CD8-positive, alpha-beta memory T cell (primary cell): ENCODE measurements at regions not wholly inside any gene's neighbourhood (a gene's known extent, or its start where the extent isn't known, plus 50 kb on each side); places are given as distances from the start of the nearest gene placed in this dataset.
A peak's percentile ranks its signal among the peaks of the same experiment; 100 is the strongest.

Source experiments
- CTCF ChIA-PET: fragments of 350-600 bp; sonication (Branson Sonifier 250); formaldehyde crosslinking; loops from one replicate; lab custom pipeline; 2021; ENCODE audit warnings: antibody characterized with exemption; lab: Charles Lee
- POLR2A ChIA-PET: fragments of 350-600 bp; sonication (Branson Sonifier 250); formaldehyde crosslinking; loops from one replicate; lab custom pipeline; 2021; ENCODE audit warnings: antibody characterized with exemption; lab: Charles Lee
- DNase-seq, 5 donors: peaks; one replicate each; pipeline versions ENCODE4 v3.0.0 to v3.0.0-alpha.2; 2020 to 2022; ENCODE audit warnings: mixed read lengths in 1 of 5
- H3K27ac ChIP-seq: one replicate; pipeline ENCODE4 v1.7.0; 2013; ENCODE audit warnings: low read depth, mild to moderate bottlenecking, low read length, moderate library complexity
- H3K27me3 ChIP-seq: 2 replicates; pipeline ENCODE4 v1.7.0; 2013; ENCODE audit warnings: low read length, mild to moderate bottlenecking; ENCODE audit not compliant: insufficient read depth, poor library complexity, severe bottlenecking
- H3K36me3 ChIP-seq: 2 replicates; pipeline ENCODE4 v1.7.0; 2013; ENCODE audit warnings: mild to moderate bottlenecking, low read length, moderate library complexity; ENCODE audit not compliant: insufficient read depth
- H3K4me1 ChIP-seq: 2 replicates; pipeline ENCODE4 v1.7.0; 2013; ENCODE audit warnings: mild to moderate bottlenecking, low read length, moderate library complexity; ENCODE audit not compliant: insufficient read depth
- H3K4me3 ChIP-seq: 2 replicates; pipeline ENCODE4 v1.7.0; 2013; ENCODE audit warnings: mild to moderate bottlenecking, low read length
- H3K9me3 ChIP-seq: 2 replicates; pipeline ENCODE4 v1.7.0; 2013; ENCODE audit warnings: mild to moderate bottlenecking, low read length
- H3K27ac Mint-ChIP-seq, 8 donors: one replicate each; pipeline ENCODE4 v1.8.0; 2020 to 2021; ENCODE audit warnings: mixed read lengths in 8 of 8, mild to moderate bottlenecking in 6 of 8, inconsistent platforms in 3 of 8, moderate library complexity in 3 of 8
- H3K27me3 Mint-ChIP-seq, 2 donors: one replicate each; pipeline ENCODE4 v1.8.0; 2020 to 2021; ENCODE audit warnings: mixed read lengths in 2 of 2, mild to moderate bottlenecking in 1 of 2, moderate library complexity in 1 of 2
- H3K36me3 Mint-ChIP-seq, 3 donors: one replicate each; pipeline ENCODE4 v1.8.0; 2020 to 2021; ENCODE audit warnings: mixed read lengths in 3 of 3, inconsistent platforms in 1 of 3, mild to moderate bottlenecking in 1 of 3
- H3K4me1 Mint-ChIP-seq, 3 donors: one replicate each; pipeline ENCODE4 v1.8.0; 2020 to 2021; ENCODE audit warnings: mixed read lengths in 3 of 3, inconsistent platforms in 1 of 3, mild to moderate bottlenecking in 1 of 3
- H3K4me3 Mint-ChIP-seq, 7 donors: one replicate each; pipeline ENCODE4 v1.8.0; 2020 to 2021; ENCODE audit warnings: mixed read lengths in 7 of 7, mild to moderate bottlenecking in 6 of 7, moderate library complexity in 4 of 7, inconsistent platforms in 2 of 7
- H3K9me3 Mint-ChIP-seq, 5 donors: one replicate each; pipeline ENCODE4 v1.8.0; 2020 to 2022; ENCODE audit warnings: mixed read lengths in 5 of 5, mild to moderate bottlenecking in 3 of 5, moderate library complexity in 2 of 5, inconsistent platforms in 1 of 5

GRCh38 chr18:72100465-72101004 lies 443.6 kb downstream of the CBLN2 start:
- H3K4me3 Mint-ChIP-seq, result no peak overlapping the region
- peaks cover 0 to 2% of the 10 kb centered on the region in 2 donors for H3K27me3 Mint-ChIP-seq
- Histone ChIP-seq H3K27me3 (no peaks in the 10 kb centered on the region), H3K9me3 (no peaks in the 10 kb centered on the region), H3K27ac (no peak overlapping the region), H3K36me3 (no peaks in the 10 kb centered on the region), H3K4me3 (no peak overlapping the region), H3K4me1 (no peaks in the 10 kb centered on the region)
- peaks cover 0 to 30% (median 11%) of the 10 kb centered on the region in 5 donors for H3K9me3 Mint-ChIP-seq
- CTCF ChIA-PET, result no interaction called here
- no peak overlapping the region for H3K27ac Mint-ChIP-seq
- POLR2A ChIA-PET, result no interaction called here
- H3K36me3 Mint-ChIP-seq, result no peaks in the 10 kb centered on the region
- DNase-seq, result no peak
- H3K4me1 Mint-ChIP-seq, result no peaks in the 10 kb centered on the region

GRCh38 chr18:72091369-72091768 lies 452.8 kb downstream of the CBLN2 start:
- H3K27me3 Mint-ChIP-seq, result no peaks in the 10 kb centered on the region
- no peak overlapping the region for H3K27ac Mint-ChIP-seq
- H3K36me3 Mint-ChIP-seq, result no peaks in the 10 kb centered on the region
- Histone ChIP-seq H3K36me3 (no peaks in the 10 kb centered on the region), H3K4me3 (no peak overlapping the region), H3K9me3 (no peaks in the 10 kb centered on the region), H3K4me1 (no peaks in the 10 kb centered on the region), H3K27me3 (no peaks in the 10 kb centered on the region), H3K27ac (no peak overlapping the region)
- CTCF ChIA-PET, result no interaction called here
- no peak for DNase-seq
- H3K4me1 Mint-ChIP-seq, result no peaks in the 10 kb centered on the region
- POLR2A ChIA-PET, result no interaction called here
- peaks cover 0 to 63% (median 4%) of the 10 kb centered on the region in 5 donors for H3K9me3 Mint-ChIP-seq
- H3K4me3 Mint-ChIP-seq, result no peak overlapping the region

GRCh38 chr18:72089432-72089831 lies 454.7 kb downstream of the CBLN2 start:
- H3K4me3 Mint-ChIP-seq, result no peak overlapping the region
- H3K9me3 Mint-ChIP-seq, result peaks cover 0 to 57% (median 12%) of the 10 kb centered on the region in 5 donors
- no peak overlapping the region for H3K27ac Mint-ChIP-seq
- Histone ChIP-seq H3K27ac (no peak overlapping the region), H3K27me3 (no peaks in the 10 kb centered on the region), H3K9me3 (no peaks in the 10 kb centered on the region), H3K36me3 (no peaks in the 10 kb centered on the region), H3K4me3 (no peak overlapping the region), H3K4me1 (no peaks in the 10 kb centered on the region)
- ChIA-PET CTCF (no interaction called here), POLR2A (no interaction called here)
- H3K27me3 Mint-ChIP-seq, result no peaks in the 10 kb centered on the region
- DNase-seq, result no peak
- H3K4me1 Mint-ChIP-seq, result no peaks in the 10 kb centered on the region
- peaks cover 0 to 2% (median 0%) of the 10 kb centered on the region in 3 donors for H3K36me3 Mint-ChIP-seq

GRCh38 chr18:72086421-72086820 lies 457.7 kb downstream of the CBLN2 start:
- H3K36me3 ChIP-seq, result no peaks in the 10 kb centered on the region
- H3K4me3 ChIP-seq, result no peak overlapping the region
- no peaks in the 10 kb centered on the region for H3K27me3 ChIP-seq
- no peaks in the 10 kb centered on the region for H3K4me1 ChIP-seq
- Mint-ChIP-seq H3K9me3 (peaks cover 3 to 52% (median 12%) of the 10 kb centered on the region in 5 donors), H3K27ac (no peak overlapping the region), H3K27me3 (no peaks in the 10 kb centered on the region), H3K4me3 (no peak overlapping the region), H3K4me1 (no peaks in the 10 kb centered on the region), H3K36me3 (peaks cover 0 to 2% (median 0%) of the 10 kb centered on the region in 3 donors)
- ChIA-PET CTCF (no interaction called here), POLR2A (no interaction called here)
- DNase-seq, result peak in 1 of 5 donors; percentile 14
- H3K9me3 ChIP-seq, result no peaks in the 10 kb centered on the region
- no peak overlapping the region for H3K27ac ChIP-seq

- Mint-ChIP-seq H3K4me3 (no peak overlapping the region), H3K27me3 (no peaks in the 10 kb centered on the region), H3K9me3 (peaks cover 6 to 25% (median 7%) of the 10 kb centered on the region in 5 donors), H3K27ac (no peak overlapping the region), H3K4me1 (no peaks in the 10 kb centered on the region), H3K36me3 (no peaks in the 10 kb centered on the region)
- Histone ChIP-seq H3K36me3 (no peaks in the 10 kb centered on the region), H3K27ac (no peak overlapping the region), H3K9me3 (no peaks in the 10 kb centered on the region), H3K4me1 (no peaks in the 10 kb centered on the region), H3K4me3 (no peak overlapping the region), H3K27me3 (no peaks in the 10 kb centered on the region)
- POLR2A ChIA-PET, result no interaction called here
- CTCF ChIA-PET, result no interaction called here
- DNase-seq, result no peak
Measured at GRCh38 chr18:72075040-72075439, 469.1 kb downstream of the CBLN2 start.

- H3K4me3 ChIP-seq, result no peak overlapping the region
- H3K27me3 ChIP-seq, result no peaks in the 10 kb centered on the region
- no peak overlapping the region for H3K27ac ChIP-seq
- no peaks in the 10 kb centered on the region for H3K36me3 ChIP-seq
- Mint-ChIP-seq H3K27ac (no peak overlapping the region), H3K36me3 (no peaks in the 10 kb centered on the region), H3K4me3 (no peak overlapping the region), H3K9me3 (peaks cover 4 to 35% (median 13%) of the 10 kb centered on the region in 5 donors), H3K27me3 (no peaks in the 10 kb centered on the region), H3K4me1 (no peaks in the 10 kb centered on the region)
- CTCF ChIA-PET, result no interaction called here
- no peak for DNase-seq
- H3K4me1 ChIP-seq, result no peaks in the 10 kb centered on the region
- POLR2A ChIA-PET, result no interaction called here
- no peaks in the 10 kb centered on the region for H3K9me3 ChIP-seq
Measured at GRCh38 chr18:72063001-72063400, 481.1 kb downstream of the CBLN2 start.

GRCh38 chr18:72058851-72059250 lies 485.3 kb downstream of the CBLN2 start:
- Mint-ChIP-seq H3K27me3 (no peaks in the 10 kb centered on the region), H3K27ac (no peak overlapping the region), H3K4me1 (no peaks in the 10 kb centered on the region), H3K9me3 (peaks cover 11 to 29% (median 15%) of the 10 kb centered on the region in 5 donors), H3K36me3 (no peaks in the 10 kb centered on the region), H3K4me3 (no peak overlapping the region)
- H3K4me3 ChIP-seq, result no peak overlapping the region
- CTCF ChIA-PET, result no interaction called here
- DNase-seq, result no peak
- POLR2A ChIA-PET, result no interaction called here
- H3K27me3 ChIP-seq, result no peaks in the 10 kb centered on the region
- H3K9me3 ChIP-seq, result no peaks in the 10 kb centered on the region
- no peaks in the 10 kb centered on the region for H3K36me3 ChIP-seq
- H3K27ac ChIP-seq, result no peak overlapping the region
- H3K4me1 ChIP-seq, result no peaks in the 10 kb centered on the region

GRCh38 chr18:72056171-72056570 lies 488.0 kb downstream of the CBLN2 start:
- POLR2A ChIA-PET, result no interaction called here
- H3K4me1 ChIP-seq, result no peaks in the 10 kb centered on the region
- peaks cover 9 to 34% (median 12%) of the 10 kb centered on the region in 5 donors for H3K9me3 Mint-ChIP-seq
- no peaks in the 10 kb centered on the region for H3K36me3 ChIP-seq
- DNase-seq, result no peak
- H3K4me3 Mint-ChIP-seq, result no peak overlapping the region
- H3K27ac ChIP-seq, result no peak overlapping the region
- CTCF ChIA-PET, result no interaction called here
- H3K4me3 ChIP-seq, result no peak overlapping the region
- H3K36me3 Mint-ChIP-seq, result no peaks in the 10 kb centered on the region
- no peaks in the 10 kb centered on the region for H3K27me3 ChIP-seq
- H3K9me3 ChIP-seq, result no peaks in the 10 kb centered on the region
- no peak overlapping the region for H3K27ac Mint-ChIP-seq
- no peaks in the 10 kb centered on the region for H3K27me3 Mint-ChIP-seq
- H3K4me1 Mint-ChIP-seq, result no peaks in the 10 kb centered on the region
